H1 (cell line): ENCODE measurements at regions not wholly inside any gene's neighbourhood (a gene's known extent, or its start where the extent isn't known, plus 50 kb on each side); places are given as distances from the start of the nearest gene placed in this dataset.

Experiments
- CTCF ChIA-PET: fragments of 300-600 bp; sonication (Branson Sonifier 250); formaldehyde crosslinking; loops from one replicate; lab custom pipeline; 2021; ENCODE audit not compliant: partially characterized antibody; lab: Charles Lee
- POLR2A ChIA-PET: fragments of 300-600 bp; sonication (Branson Sonifier 250); formaldehyde crosslinking; loops from one replicate; lab custom pipeline; 2021; ENCODE audit warnings: inconsistent platforms; ENCODE audit not compliant: partially characterized antibody; lab: Charles Lee
- DNase-seq, 2 experiments: peaks; one replicate each; pipeline versions ENCODE4 v3.0.0 to v3.0.0-alpha.2; 2010 to 2022; ENCODE audit warnings: low spot score in 2 of 2, low read depth in 1 of 2, mixed read lengths in 1 of 2
- FAIRE-seq: peaks from 2 replicates; lab custom pipeline; 2011; peaks lifted over from hg19 to GRCh38; lab: Jason Lieb, UNC
- H2AFZ ChIP-seq: 2 replicates; pipeline ENCODE4 v1.8.1; 2012; ENCODE audit warnings: low read length, inconsistent platforms
- H2AK5ac ChIP-seq: 2 replicates; pipeline ENCODE4 v1.6.1; 2013; ENCODE audit warnings: low read depth, low read length
- H2BK120ac ChIP-seq: replicated peaks from 2 replicates; pipeline ENCODE3; 2013; ENCODE audit warnings: low read depth, low read length, inconsistent platforms
- H2BK12ac ChIP-seq: 2 replicates; pipeline ENCODE4 v1.6.1; 2013; ENCODE audit warnings: low read depth, low read length
- H2BK15ac ChIP-seq: 2 replicates; pipeline ENCODE4 v1.6.1; 2013; ENCODE audit warnings: low read length
- H2BK20ac ChIP-seq: 2 replicates; pipeline ENCODE4 v1.6.1; 2013; ENCODE audit warnings: low read length
- H2BK5ac ChIP-seq: 2 replicates; pipeline ENCODE4 v1.6.1; 2013; ENCODE audit warnings: low read depth, low read length
- H3K14ac ChIP-seq: 2 replicates; pipeline ENCODE4 v1.6.1; 2013; ENCODE audit warnings: inconsistent platforms; ENCODE audit not compliant: insufficient read length
- H3K18ac ChIP-seq: 2 replicates; pipeline ENCODE4 v1.6.1; 2013; ENCODE audit warnings: low read length; ENCODE audit errors: extremely low read depth
- H3K23ac ChIP-seq: 2 replicates; pipeline ENCODE4 v1.6.1; 2013; ENCODE audit warnings: inconsistent platforms; ENCODE audit not compliant: insufficient read length
- H3K23me2 ChIP-seq: 2 replicates; pipeline ENCODE4 v1.6.1; 2013; ENCODE audit warnings: low read depth, low read length
- H3K27ac ChIP-seq: 2 replicates; pipeline ENCODE4 v1.6.1; 2011; ENCODE audit warnings: low read depth, low read length, inconsistent platforms
- H3K27me3 ChIP-seq, 4 experiments: replicated peaks in 1 of 4; 1 replicate in 1 of 4; 2 replicates in 3 of 4; pipeline versions ENCODE4 v1.6.1 to v1.8.1; 2011 to 2013; ENCODE audit warnings: low read length in 3 of 4, mild to moderate bottlenecking in 3 of 4, inconsistent platforms in 2 of 4, mixed read lengths in 2 of 4, moderate library complexity in 1 of 4; ENCODE audit not compliant: control insufficient read depth in 3 of 4, insufficient read depth in 3 of 4; ENCODE audit errors: extremely low read depth in 1 of 4
- H3K36me3 ChIP-seq, 4 experiments: 2 replicates each; pipeline versions ENCODE4 v1.6.1 to v1.8.1; 2011 to 2013; ENCODE audit warnings: mild to moderate bottlenecking in 4 of 4, low read length in 3 of 4, moderate library complexity in 2 of 4, control low read depth in 1 of 4, inconsistent platforms in 1 of 4; ENCODE audit not compliant: insufficient read depth in 4 of 4, control insufficient read depth in 2 of 4
- H3K4ac ChIP-seq: replicated peaks from 2 replicates; pipeline ENCODE3; 2013; ENCODE audit warnings: low read length, low read depth, mixed read lengths, inconsistent platforms; ENCODE audit not compliant: insufficient read length
- H3K4me1 ChIP-seq, 4 experiments: replicated peaks in 1 of 4; 1 replicate in 1 of 4; 2 replicates in 3 of 4; pipeline versions ENCODE4 v1.6.1 to v1.8.1; 2011 to 2013; ENCODE audit warnings: low read length in 3 of 4, inconsistent platforms in 2 of 4, mixed read lengths in 1 of 4; ENCODE audit not compliant: insufficient read depth in 4 of 4, control insufficient read depth in 3 of 4
- H3K4me2 ChIP-seq, 2 experiments: 2 replicates each; pipeline versions ENCODE4 v1.6.1 to v1.8.1; 2011 to 2013; ENCODE audit warnings: low read depth in 2 of 2, low read length in 2 of 2, control low read depth in 1 of 2, inconsistent platforms in 1 of 2, mild to moderate bottlenecking in 1 of 2; ENCODE audit not compliant: insufficient read depth in 1 of 2
- H3K4me3 ChIP-seq, 4 experiments: fragments of 200-600, 300-600 bp in 1 of 4; sonication (generic), shearing (Covaris generic), sonication (Bioruptor Twin) in 1 of 4; 2 replicates each; pipeline versions ENCODE4 v1.5.1 to v1.8.1; 2011 to 2016; ENCODE audit warnings: low read length in 4 of 4, low read depth in 3 of 4, control low read depth in 2 of 4, inconsistent platforms in 2 of 4, mild to moderate bottlenecking in 2 of 4, mixed read lengths in 1 of 4, moderate library complexity in 1 of 4; ENCODE audit not compliant: insufficient read depth in 2 of 4; ENCODE audit errors: extremely low read depth in 1 of 4
- H3K56ac ChIP-seq: replicated peaks from 2 replicates; pipeline ENCODE3; 2013; ENCODE audit warnings: low read depth, mild to moderate bottlenecking, mixed read lengths, low read length, inconsistent platforms; ENCODE audit not compliant: insufficient read length
- H3K79me1 ChIP-seq: 2 replicates; pipeline ENCODE4 v1.6.1; 2013; ENCODE audit warnings: low read depth, low read length, control low read depth
- H3K79me2 ChIP-seq, 2 experiments: 2 replicates each; pipeline versions ENCODE4 v1.6.1 to v1.8.1; 2012 to 2013; ENCODE audit warnings: low read length in 2 of 2, mild to moderate bottlenecking in 2 of 2, inconsistent platforms in 1 of 2; ENCODE audit not compliant: insufficient read depth in 2 of 2, control insufficient read depth in 1 of 2
- H3K9ac ChIP-seq, 4 experiments: replicated peaks in 1 of 4; 1 replicate in 1 of 4; 2 replicates in 3 of 4; pipeline versions ENCODE4 v1.6.1 to v1.8.1; 2011 to 2013; ENCODE audit warnings: low read depth in 3 of 4, low read length in 3 of 4, control low read depth in 2 of 4, mild to moderate bottlenecking in 2 of 4, moderate library complexity in 2 of 4, inconsistent platforms in 1 of 4; ENCODE audit errors: extremely low read depth in 1 of 4
- H3K9me3 ChIP-seq, 2 experiments: 2 replicates each; pipeline versions ENCODE4 v1.6.1 to v1.8.1; 2012 to 2013; ENCODE audit warnings: mild to moderate bottlenecking in 2 of 2, moderate library complexity in 2 of 2, control low read depth in 1 of 2, inconsistent platforms in 1 of 2, low read depth in 1 of 2, low read length in 1 of 2, mixed read lengths in 1 of 2; ENCODE audit not compliant: insufficient read depth in 2 of 2
- H4K20me1 ChIP-seq, 2 experiments: replicated peaks in 1 of 2; 2 replicates each; pipeline versions ENCODE3 to v1.8.1; 2011 to 2013; ENCODE audit warnings: inconsistent platforms in 2 of 2, low read length in 2 of 2, mild to moderate bottlenecking in 1 of 2; ENCODE audit not compliant: insufficient read depth in 2 of 2, control insufficient read depth in 1 of 2
- H4K5ac ChIP-seq: 2 replicates; pipeline ENCODE4 v1.6.1; 2013; ENCODE audit warnings: low read length, low read depth, mixed read lengths, inconsistent platforms; ENCODE audit not compliant: insufficient read length
- H4K8ac ChIP-seq: 2 replicates; pipeline ENCODE4 v1.8.0; 2013; ENCODE audit warnings: mild to moderate bottlenecking, moderate library complexity, low read length, inconsistent platforms; ENCODE audit not compliant: insufficient read depth; ENCODE audit errors: extremely low read depth
- H4K91ac ChIP-seq: replicated peaks from 2 replicates; pipeline ENCODE3; 2013; ENCODE audit warnings: low read length, mixed read lengths, inconsistent platforms; ENCODE audit not compliant: insufficient read length
- CBX8 ChIP-seq: fragments of 300-800, 300-1000 bp; sonication (generic); IDR thresholded peaks from 2 replicates; pipeline ENCODE4 v1.7.1; 2016; ENCODE audit warnings: low read depth, low read length, borderline replicate concordance
- CEBPB ChIP-seq: IDR thresholded peaks from 2 replicates; pipeline ENCODE4 v1.6.1; 2012; ENCODE audit warnings: low read depth, low read length
- CHD2 ChIP-seq: IDR thresholded peaks from 2 replicates; pipeline ENCODE4 v1.6.1; 2012; ENCODE audit warnings: low read length, improper control_type of control experiment
- HDAC2 ChIP-seq, 2 experiments: fragments of 300-600 bp in 1 of 2; sonication (generic) in 1 of 2; IDR thresholded peaks; 2 replicates each; pipeline ENCODE4 v1.6.1; 2011 to 2012; ENCODE audit warnings: low read depth in 2 of 2, low read length in 2 of 2, mild to moderate bottlenecking in 2 of 2, moderate library complexity in 2 of 2, borderline replicate concordance in 1 of 2, inconsistent platforms in 1 of 2
- JUND ChIP-seq: IDR thresholded peaks from 2 replicates; pipeline ENCODE4 v1.6.1; 2011; ENCODE audit warnings: mild to moderate bottlenecking, improper control_type of control experiment, low read length
- KDM5A ChIP-seq: fragments of 200-600 bp; IDR thresholded peaks from 2 replicates; pipeline ENCODE4 v1.7.1; 2012; ENCODE audit warnings: mild to moderate bottlenecking, low read length, inconsistent platforms, mixed read lengths
- PHF8 ChIP-seq: fragments of 200-600 bp; sonication (generic); conservative IDR thresholded peaks from 2 replicates; pipeline ENCODE4 v1.7.1; 2012; ENCODE audit warnings: low read depth, mild to moderate bottlenecking, inconsistent platforms, low read length, moderate library complexity
- RAD21 ChIP-seq, 2 experiments: IDR thresholded peaks in 1 of 2; conservative IDR thresholded peaks in 1 of 2; 2 replicates each; pipeline ENCODE4 v1.6.1; 2011; ENCODE audit warnings: low read depth in 2 of 2, low read length in 2 of 2, improper control_type of control experiment in 1 of 2, inconsistent platforms in 1 of 2, mild to moderate bottlenecking in 1 of 2, moderate library complexity in 1 of 2
- SAP30 ChIP-seq: fragments of 300-600 bp; sonication (generic); IDR thresholded peaks from 2 replicates; pipeline ENCODE4 v1.7.1; 2012; ENCODE audit warnings: low read length, moderate library complexity, mild to moderate bottlenecking, inconsistent platforms; ENCODE audit not compliant: insufficient read depth, insufficient replicate concordance
- SUZ12 ChIP-seq: fragments of 200-600 bp; sonication (generic); IDR thresholded peaks from 2 replicates; pipeline ENCODE4 v1.6.1; 2012; ENCODE audit warnings: mild to moderate bottlenecking, inconsistent platforms, low read length, moderate library complexity, mixed read lengths
- TAF7 ChIP-seq: optimal IDR thresholded peaks from 2 replicates; pipeline ENCODE3; 2011; ENCODE audit warnings: low read depth, mild to moderate bottlenecking, inconsistent platforms, low read length, moderate library complexity, borderline replicate concordance
- TEAD4 ChIP-seq: IDR thresholded peaks from 2 replicates; pipeline ENCODE4 v1.6.1; 2012; ENCODE audit warnings: low read depth, low read length, inconsistent platforms, mixed read lengths
- WGBS, 2 experiments: shearing (Covaris generic) in 1 of 2; methylation state at CpG; one replicate each; pipeline versions ENCODE4 v1.1.6 to v1.1.7; 2013 to 2015; ENCODE audit warnings: low lambda C conversion rate in 2 of 2, mixed read lengths in 2 of 2, inconsistent platforms in 1 of 2, low coverage in 1 of 2, missing lambda C conversion rate in 1 of 2; ENCODE audit not compliant: insufficient replicate concordance in 2 of 2, insufficient coverage in 1 of 2, insufficient read length in 1 of 2; ENCODE audit errors: extremely low coverage in 1 of 2, missing lambda C conversion rate in 1 of 2; 5-methylcytosine and 5-hydroxymethylcytosine counted together
- TF ChIP-seq, protein P1 (sequence below): IDR thresholded peaks from 2 replicates; pipeline ENCODE4 v1.6.1; 2011; ENCODE audit warnings: low read length, improper control_type of control experiment

DNA sequence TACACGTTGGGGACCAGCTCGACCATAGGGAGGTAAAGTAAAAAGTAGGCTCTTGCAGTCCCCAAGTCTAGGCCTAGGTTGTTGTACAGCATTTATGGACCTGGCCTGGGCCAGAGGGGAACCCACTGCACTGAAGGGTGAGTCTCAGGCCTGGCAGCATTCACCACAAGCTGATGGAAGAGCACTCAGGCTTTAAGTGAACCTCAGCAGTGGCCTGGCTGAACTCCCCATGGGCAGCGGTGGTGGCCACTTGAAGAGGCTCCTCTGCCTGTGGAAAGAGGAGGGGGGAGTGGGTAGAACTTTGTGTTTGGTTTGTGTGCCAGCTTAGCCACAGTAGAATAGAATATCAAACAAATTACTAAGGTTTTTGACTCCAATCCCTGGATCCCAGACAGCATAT is 176.2 kb upstream of the PRMT6 start:
- ChIA-PET CTCF (no interaction called here), POLR2A (no interaction called here)
- Histone ChIP-seq H3K9me3 (no peaks in the 10 kb centered on the region), H3K4me3 (no peak overlapping the region), H2AFZ (no peak overlapping the region), H3K23me2 (no peaks in the 10 kb centered on the region), H4K91ac (no peak overlapping the region), H3K27ac (no peak overlapping the region), H3K36me3 (no peaks in the 10 kb centered on the region), H4K5ac (no peak overlapping the region), H4K20me1 (no peaks in the 10 kb centered on the region), H4K8ac (no peak overlapping the region), H2BK20ac (no peak overlapping the region), H3K23ac (no peak overlapping the region), H2BK12ac (no peak overlapping the region), H3K4me1 (no peaks in the 10 kb centered on the region), H2BK120ac (no peak overlapping the region), H2BK5ac (no peak overlapping the region), H3K56ac (no peak overlapping the region), H3K27me3 (no peaks in the 10 kb centered on the region), H3K79me1 (no peaks in the 10 kb centered on the region), H3K79me2 (no peaks in the 10 kb centered on the region), H3K9ac (no peak overlapping the region), H2AK5ac (no peak overlapping the region), H3K14ac (no peak overlapping the region), H3K18ac (no peak overlapping the region), H3K4me2 (no peak overlapping the region), H2BK15ac (no peak overlapping the region), H3K4ac (no peak overlapping the region)
- FAIRE-seq (no peak), DNase-seq (no peak)
- WGBS, 2 experiments = 89% methylated on average over 3 of the region's 3 CpGs; no CpG with 5 or more reads in 1 of the 2 experiments
- TF ChIP-seq TAF7 (no peak), JUND (no peak), RAD21 (IDR thresholded peaks at IDR 0.05 in 1 of 2, conservative IDR thresholded peaks at IDR 0.05 in 1 of 2; ENCODE audit: low read depth in 2 of 2, low read length in 2 of 2) (no peak), HDAC2 (IDR thresholded peaks at IDR 0.05; ENCODE audit: borderline replicate concordance in 1 of 2, low read depth in 2 of 2, low read length in 2 of 2) (no peak), TEAD4 (no peak), PHF8 (no peak), SAP30 (no peak), CEBPB (no peak), KDM5A (no peak), CBX8 (no peak), SUZ12 (no peak), CHD2 (no peak)
- TF ChIP-seq, protein P1, sequence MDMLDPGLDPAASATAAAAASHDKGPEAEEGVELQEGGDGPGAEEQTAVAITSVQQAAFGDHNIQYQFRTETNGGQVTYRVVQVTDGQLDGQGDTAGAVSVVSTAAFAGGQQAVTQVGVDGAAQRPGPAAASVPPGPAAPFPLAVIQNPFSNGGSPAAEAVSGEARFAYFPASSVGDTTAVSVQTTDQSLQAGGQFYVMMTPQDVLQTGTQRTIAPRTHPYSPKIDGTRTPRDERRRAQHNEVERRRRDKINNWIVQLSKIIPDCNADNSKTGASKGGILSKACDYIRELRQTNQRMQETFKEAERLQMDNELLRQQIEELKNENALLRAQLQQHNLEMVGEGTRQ = no peak
